H9 (cell line): ENCODE measurements at regions not wholly inside any gene's neighbourhood (a gene's known extent, or its start where the extent isn't known, plus 50 kb on each side); places are given as distances from the start of the nearest gene placed in this dataset.

Experiments
- DNase-seq: peaks from one replicate; pipeline ENCODE4 v3.0.0-alpha.2; 2017
- H2AFZ ChIP-seq: one replicate; pipeline ENCODE4 v1.6.1; 2013; ENCODE audit warnings: mild to moderate bottlenecking, low read length, control low read depth, moderate library complexity
- H2AK5ac ChIP-seq: 2 replicates; pipeline ENCODE4 v1.6.1; 2013; ENCODE audit warnings: low read length, control low read depth, mixed read lengths; ENCODE audit not compliant: insufficient read length
- H2BK120ac ChIP-seq: one replicate; pipeline ENCODE4 v1.6.1; 2013; ENCODE audit warnings: low read depth, mild to moderate bottlenecking, low read length, control low read depth, inconsistent platforms; ENCODE audit not compliant: poor library complexity, severe bottlenecking
- H2BK12ac ChIP-seq: 2 replicates; pipeline ENCODE4 v1.6.1; 2013; ENCODE audit warnings: low read length, control low read depth, mixed read lengths, low read depth; ENCODE audit not compliant: insufficient read length
- H2BK15ac ChIP-seq: 2 replicates; pipeline ENCODE4 v1.6.1; 2013; ENCODE audit warnings: low read depth, low read length, control low read depth
- H2BK20ac ChIP-seq: one replicate; pipeline ENCODE4 v1.6.1; 2013; ENCODE audit warnings: low read depth, mild to moderate bottlenecking, low read length, control low read depth, inconsistent platforms; ENCODE audit not compliant: poor library complexity, severe bottlenecking
- H2BK5ac ChIP-seq: 2 replicates; pipeline ENCODE4 v1.6.1; 2013; ENCODE audit warnings: low read length, control low read depth, mixed read lengths; ENCODE audit not compliant: insufficient read length
- H3K14ac ChIP-seq: 2 replicates; pipeline ENCODE4 v1.6.1; 2013; ENCODE audit warnings: low read length, control low read depth; ENCODE audit not compliant: insufficient read depth
- H3K18ac ChIP-seq: 2 replicates; pipeline ENCODE4 v1.6.1; 2013; ENCODE audit warnings: low read depth, mild to moderate bottlenecking, mixed read lengths, low read length, control low read depth; ENCODE audit not compliant: insufficient read length
- H3K23ac ChIP-seq: 2 replicates; pipeline ENCODE4 v1.6.1; 2013; ENCODE audit warnings: low read length, control low read depth, mixed read lengths, low read depth; ENCODE audit not compliant: insufficient read length
- H3K23me2 ChIP-seq: 2 replicates; pipeline ENCODE4 v1.6.1; 2013; ENCODE audit warnings: low read depth, mild to moderate bottlenecking, mixed read lengths, low read length, control low read depth; ENCODE audit not compliant: insufficient read length, poor library complexity, severe bottlenecking
- H3K27ac ChIP-seq: 2 replicates; pipeline ENCODE4 v1.5.1; 2013; ENCODE audit warnings: low read length, control low read depth, mixed read lengths, low read depth; ENCODE audit not compliant: insufficient read length
- H3K27me3 ChIP-seq: 2 replicates; pipeline ENCODE4 v1.6.1; 2013; ENCODE audit warnings: low read length, control low read depth, inconsistent platforms; ENCODE audit not compliant: insufficient read depth
- H3K4ac ChIP-seq: 2 replicates; pipeline ENCODE4 v1.6.1; 2013; ENCODE audit warnings: low read depth, mild to moderate bottlenecking, control low read depth, inconsistent platforms, low read length, moderate library complexity
- H3K4me1 ChIP-seq: 2 replicates; pipeline ENCODE4 v1.6.1; 2013; ENCODE audit warnings: low read length, control low read depth, inconsistent platforms; ENCODE audit not compliant: insufficient read depth
- H3K4me2 ChIP-seq: 2 replicates; pipeline ENCODE4 v1.6.1; 2013; ENCODE audit warnings: low read length, control low read depth, mixed read lengths; ENCODE audit not compliant: insufficient read length, insufficient read depth
- H3K56ac ChIP-seq: 2 replicates; pipeline ENCODE4 v1.6.1; 2013; ENCODE audit warnings: low read depth, mild to moderate bottlenecking, mixed read lengths, low read length, control low read depth; ENCODE audit not compliant: insufficient read length
- H3K79me1 ChIP-seq: 2 replicates; pipeline ENCODE4 v1.6.1; 2013; ENCODE audit warnings: low read depth, mild to moderate bottlenecking, moderate library complexity, low read length, control low read depth, inconsistent platforms; ENCODE audit not compliant: insufficient read depth, poor library complexity, severe bottlenecking
- H3K79me2 ChIP-seq: 2 replicates; pipeline ENCODE4 v1.6.1; 2013; ENCODE audit warnings: low read length, control low read depth, inconsistent platforms; ENCODE audit not compliant: insufficient read depth
- H3K9ac ChIP-seq: 2 replicates; pipeline ENCODE4 v1.6.1; 2013; ENCODE audit warnings: low read length, control low read depth, mixed read lengths; ENCODE audit not compliant: insufficient read length; ENCODE audit errors: extremely low read depth
- H3K9me3 ChIP-seq: one replicate; pipeline ENCODE4 v1.6.1; 2013; ENCODE audit warnings: low read depth, low read length, inconsistent platforms; ENCODE audit not compliant: control insufficient read depth
- H3T11ph ChIP-seq: one replicate; pipeline ENCODE4 v1.6.1; 2013; ENCODE audit warnings: mild to moderate bottlenecking, low read length, control low read depth, inconsistent platforms
- H4K20me1 ChIP-seq: one replicate; pipeline ENCODE4 v1.6.1; 2013; ENCODE audit not compliant: control insufficient read depth, insufficient read length, insufficient read depth
- H4K5ac ChIP-seq: 2 replicates; pipeline ENCODE4 v1.6.1; 2013; ENCODE audit warnings: low read depth, mild to moderate bottlenecking, mixed read lengths, low read length, control low read depth; ENCODE audit not compliant: insufficient read length
- H4K8ac ChIP-seq: replicated peaks from 2 replicates; pipeline ENCODE4 v1.6.1; 2013; ENCODE audit warnings: low read length, control low read depth, mixed read lengths, low read depth; ENCODE audit not compliant: insufficient read length
- H4K91ac ChIP-seq: 2 replicates; pipeline ENCODE4 v1.6.1; 2013; ENCODE audit warnings: low read depth, mild to moderate bottlenecking, moderate library complexity, mixed read lengths, low read length, control low read depth; ENCODE audit not compliant: insufficient read length
- H3K27ac Mint-ChIP-seq, 3 experiments: 2 replicates in 2 of 3; 3 replicates in 1 of 3; pipeline ENCODE4 v1.8.0; 2020 to 2021; ENCODE audit warnings: mixed read lengths in 3 of 3, mild to moderate bottlenecking in 1 of 3, moderate library complexity in 1 of 3
- H3K27me3 Mint-ChIP-seq: 2 replicates; pipeline ENCODE4 v1.8.0; 2021; ENCODE audit warnings: low read depth, mild to moderate bottlenecking, moderate library complexity, mixed read lengths
- H3K36me3 Mint-ChIP-seq, 3 experiments: 2 replicates in 2 of 3; 3 replicates in 1 of 3; pipeline ENCODE4 v1.8.0; 2020 to 2021; ENCODE audit warnings: low read depth in 3 of 3, mixed read lengths in 3 of 3; ENCODE audit not compliant: insufficient read depth in 1 of 3
- H3K4me1 Mint-ChIP-seq, 2 experiments: 2 replicates each; pipeline ENCODE4 v1.8.0; 2020; ENCODE audit warnings: mixed read lengths in 2 of 2
- H3K4me3 Mint-ChIP-seq, 2 experiments: 2 replicates in 1 of 2; 3 replicates in 1 of 2; pipeline ENCODE4 v1.8.0; 2020 to 2021; ENCODE audit warnings: mild to moderate bottlenecking in 2 of 2, mixed read lengths in 2 of 2, moderate library complexity in 1 of 2
- H3K9me3 Mint-ChIP-seq, 2 experiments: 2 replicates in 1 of 2; 3 replicates in 1 of 2; pipeline ENCODE4 v1.8.0; 2020; ENCODE audit warnings: mild to moderate bottlenecking in 2 of 2, mixed read lengths in 2 of 2, moderate library complexity in 1 of 2
- WGBS: extraction: QIAGEN DNeasy Blood & Tissue Kit; methylation state at CpG from one replicate; pipeline ENCODE4 v1.1.7; 2013; ENCODE audit warnings: missing lambda C conversion rate, low lambda C conversion rate, mixed read lengths; ENCODE audit not compliant: insufficient read length; ENCODE audit errors: extremely low coverage; 5-methylcytosine and 5-hydroxymethylcytosine counted together
- TF ChIP-seq, protein P1 (sequence below): fragments of 200-600 bp; sonication (generic); conservative IDR thresholded peaks from 3 replicates; pipeline ENCODE4 v1.8.0; 2021; ENCODE audit warnings: antibody characterized with exemption, mild to moderate bottlenecking

GRCh38 chr18:38115201-38115600, 549.6 kb upstream of the CELF4 start:
- Histone ChIP-seq H3T11ph (no peak overlapping the region), H4K8ac (no peak overlapping the region), H2BK5ac (no peak overlapping the region), H3K14ac (no peak overlapping the region), H4K91ac (no peak overlapping the region), H3K56ac (no peak overlapping the region), H3K27ac (no peak overlapping the region), H3K79me2 (no peaks in the 10 kb centered on the region), H3K4me2 (no peak overlapping the region), H2BK20ac (no peak overlapping the region), H2AK5ac (no peak overlapping the region), H2AFZ (no peak overlapping the region), H3K4me1 (no peaks in the 10 kb centered on the region), H3K27me3 (no peaks in the 10 kb centered on the region), H2BK15ac (no peak overlapping the region), H3K4ac (no peak overlapping the region), H2BK120ac (no peak overlapping the region), H4K5ac (no peak overlapping the region), H2BK12ac (no peak overlapping the region), H3K9ac (no peak overlapping the region), H3K79me1 (no peaks in the 10 kb centered on the region), H3K18ac (no peak overlapping the region), H3K9me3 (no peaks in the 10 kb centered on the region), H3K23me2 (no peaks in the 10 kb centered on the region), H4K20me1 (no peaks in the 10 kb centered on the region), H3K23ac (no peak overlapping the region)
- no peak for DNase-seq
- Mint-ChIP-seq H3K9me3 (peaks cover 0 to 7% of the 10 kb centered on the region in 2 experiments; a peak in 2 of 5 replicates), H3K27ac (no peak overlapping the region), H3K36me3 (peaks cover 0 to 2% (median 0%) of the 10 kb centered on the region in 3 experiments; a peak in 1 of 7 replicates), H3K27me3 (no peaks in the 10 kb centered on the region), H3K4me1 (peaks cover 0 to 6% of the 10 kb centered on the region in 2 experiments; a peak in 2 of 4 replicates), H3K4me3 (no peak overlapping the region)
- WGBS, result no CpG with 5 or more reads among the region's 1 CpG
- TF ChIP-seq, protein P1, sequence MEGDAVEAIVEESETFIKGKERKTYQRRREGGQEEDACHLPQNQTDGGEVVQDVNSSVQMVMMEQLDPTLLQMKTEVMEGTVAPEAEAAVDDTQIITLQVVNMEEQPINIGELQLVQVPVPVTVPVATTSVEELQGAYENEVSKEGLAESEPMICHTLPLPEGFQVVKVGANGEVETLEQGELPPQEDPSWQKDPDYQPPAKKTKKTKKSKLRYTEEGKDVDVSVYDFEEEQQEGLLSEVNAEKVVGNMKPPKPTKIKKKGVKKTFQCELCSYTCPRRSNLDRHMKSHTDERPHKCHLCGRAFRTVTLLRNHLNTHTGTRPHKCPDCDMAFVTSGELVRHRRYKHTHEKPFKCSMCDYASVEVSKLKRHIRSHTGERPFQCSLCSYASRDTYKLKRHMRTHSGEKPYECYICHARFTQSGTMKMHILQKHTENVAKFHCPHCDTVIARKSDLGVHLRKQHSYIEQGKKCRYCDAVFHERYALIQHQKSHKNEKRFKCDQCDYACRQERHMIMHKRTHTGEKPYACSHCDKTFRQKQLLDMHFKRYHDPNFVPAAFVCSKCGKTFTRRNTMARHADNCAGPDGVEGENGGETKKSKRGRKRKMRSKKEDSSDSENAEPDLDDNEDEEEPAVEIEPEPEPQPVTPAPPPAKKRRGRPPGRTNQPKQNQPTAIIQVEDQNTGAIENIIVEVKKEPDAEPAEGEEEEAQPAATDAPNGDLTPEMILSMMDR, result no peak
